Astrocyte (in vitro differentiated cells and primary cell): ENCODE measurements at regions not wholly inside any gene's neighbourhood (a gene's known extent, or its start where the extent isn't known, plus 50 kb on each side); places are given as distances from the start of the nearest gene placed in this dataset.
A peak's percentile ranks its signal among the peaks of the same experiment; 100 is the strongest.

Experiments used
- DNase-seq: peaks from one replicate; pipeline ENCODE4 v3.0.0-alpha.2; 2010; ENCODE audit warnings: low read depth
- FAIRE-seq: peaks from 2 replicates; lab custom pipeline; 2011; peaks lifted over from hg19 to GRCh38; lab: Jason Lieb, UNC
- H2AFZ ChIP-seq: 2 replicates; pipeline ENCODE4 v1.6.0; 2012; ENCODE audit warnings: low read depth, low read length, inconsistent platforms
- H3K27ac ChIP-seq: 2 replicates; pipeline ENCODE4 v1.5.1; 2011; ENCODE audit warnings: low read depth, low read length, inconsistent platforms
- H3K27me3 ChIP-seq: 2 replicates; pipeline ENCODE4 v1.6.0; 2011; ENCODE audit warnings: low read length, inconsistent platforms; ENCODE audit not compliant: insufficient read depth
- H3K36me3 ChIP-seq: 2 replicates; pipeline ENCODE4 v1.5.1; 2011; ENCODE audit warnings: low read length, inconsistent platforms; ENCODE audit not compliant: insufficient read depth
- H3K4me1 ChIP-seq: 2 replicates; pipeline ENCODE4 v1.5.1; 2011; ENCODE audit warnings: low read length, inconsistent platforms; ENCODE audit not compliant: insufficient read depth
- H3K4me2 ChIP-seq: 2 replicates; pipeline ENCODE4 v1.6.0; 2012; ENCODE audit warnings: low read length, inconsistent platforms
- H3K4me3 ChIP-seq: 2 replicates; pipeline ENCODE4 v1.5.1; 2011; ENCODE audit warnings: low read depth, mild to moderate bottlenecking, low read length, inconsistent platforms; ENCODE audit not compliant: insufficient read depth
- H3K79me2 ChIP-seq: 2 replicates; pipeline ENCODE4 v1.6.0; 2012; ENCODE audit warnings: mild to moderate bottlenecking, low read length, inconsistent platforms; ENCODE audit not compliant: insufficient read depth
- H3K9ac ChIP-seq: 2 replicates; pipeline ENCODE4 v1.6.0; 2012; ENCODE audit warnings: mild to moderate bottlenecking, low read length, inconsistent platforms
- H3K9me3 ChIP-seq: 2 replicates; pipeline ENCODE4 v1.5.1; 2012; ENCODE audit warnings: low read depth, mild to moderate bottlenecking, low read length, inconsistent platforms; ENCODE audit not compliant: insufficient read depth
- H4K20me1 ChIP-seq: 2 replicates; pipeline ENCODE4 v1.6.0; 2012; ENCODE audit warnings: low read length, inconsistent platforms; ENCODE audit not compliant: insufficient read depth
- H3K27ac Mint-ChIP-seq: one replicate; pipeline ENCODE4 v1.8.0; 2021; ENCODE audit warnings: mild to moderate bottlenecking, mixed read lengths; ENCODE audit not compliant: unreplicated experiment
- H3K27me3 Mint-ChIP-seq: one replicate; pipeline ENCODE4 v1.8.0; 2021; ENCODE audit warnings: low read depth, mixed read lengths; ENCODE audit not compliant: unreplicated experiment
- H3K36me3 Mint-ChIP-seq: one replicate; pipeline ENCODE4 v1.8.0; 2021; ENCODE audit warnings: low read depth, mixed read lengths; ENCODE audit not compliant: unreplicated experiment
- H3K4me1 Mint-ChIP-seq: one replicate; pipeline ENCODE4 v1.8.0; 2021; ENCODE audit warnings: low read depth, mixed read lengths; ENCODE audit not compliant: unreplicated experiment
- H3K4me3 Mint-ChIP-seq: one replicate; pipeline ENCODE4 v1.8.0; 2021; ENCODE audit warnings: mild to moderate bottlenecking, moderate library complexity, mixed read lengths; ENCODE audit not compliant: unreplicated experiment
- H3K9me3 Mint-ChIP-seq: one replicate; pipeline ENCODE4 v1.8.0; 2021; ENCODE audit warnings: mild to moderate bottlenecking, mixed read lengths; ENCODE audit not compliant: unreplicated experiment
- EZH2 ChIP-seq: IDR thresholded peaks from 2 replicates; pipeline ENCODE4 v1.6.1; 2012; ENCODE audit warnings: mild to moderate bottlenecking, low read length, inconsistent platforms; ENCODE audit not compliant: insufficient read depth
- TF ChIP-seq, protein P1 (sequence below): IDR thresholded peaks from 2 replicates; pipeline ENCODE4 v1.5.1; 2011; ENCODE audit warnings: low read depth, mild to moderate bottlenecking, inconsistent platforms, low read length, moderate library complexity; ENCODE audit not compliant: insufficient read depth

DNA sequence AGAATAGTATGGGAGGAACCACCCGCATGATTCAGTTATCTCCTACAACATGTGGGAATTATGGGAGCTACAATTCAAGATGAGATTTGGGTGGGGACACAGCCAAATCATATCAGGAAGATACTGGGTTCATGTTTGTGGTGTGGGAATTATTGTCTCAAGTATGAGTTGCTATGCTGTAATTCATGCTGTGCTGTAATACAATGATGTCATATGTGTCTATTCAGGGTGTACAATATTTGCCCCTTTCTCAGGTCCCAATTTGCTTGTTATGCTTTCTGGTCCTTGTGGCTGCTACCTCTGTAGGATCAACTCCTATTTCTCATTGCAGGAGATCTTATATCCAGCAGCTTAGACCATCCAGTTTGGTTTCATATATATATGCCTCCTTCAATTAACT is 52.2 kb upstream of the ARHGAP20 start:
- FAIRE-seq (no peak), DNase-seq (no peak)
- Histone ChIP-seq H3K4me1 (peaks cover 15% of the 10 kb centered on the region), H3K36me3 (no peaks in the 10 kb centered on the region), H3K4me2 (no peak overlapping the region), H4K20me1 (no peaks in the 10 kb centered on the region), H2AFZ (no peak overlapping the region), H3K9ac (no peak overlapping the region), H3K9me3 (no peaks in the 10 kb centered on the region), H3K27ac (no peak overlapping the region), H3K79me2 (no peaks in the 10 kb centered on the region), H3K4me3 (no peak overlapping the region), H3K27me3 (no peaks in the 10 kb centered on the region)
- H3K36me3 Mint-ChIP-seq: no peaks in the 10 kb centered on the region
- no peaks in the 10 kb centered on the region for H3K9me3 Mint-ChIP-seq
- H3K27me3 Mint-ChIP-seq: peaks cover 3% of the 10 kb centered on the region
- no peak overlapping the region for H3K27ac Mint-ChIP-seq
- no peak overlapping the region for H3K4me3 Mint-ChIP-seq
- H3K4me1 Mint-ChIP-seq: peaks cover 5% of the 10 kb centered on the region
- TF ChIP-seq, protein P1, sequence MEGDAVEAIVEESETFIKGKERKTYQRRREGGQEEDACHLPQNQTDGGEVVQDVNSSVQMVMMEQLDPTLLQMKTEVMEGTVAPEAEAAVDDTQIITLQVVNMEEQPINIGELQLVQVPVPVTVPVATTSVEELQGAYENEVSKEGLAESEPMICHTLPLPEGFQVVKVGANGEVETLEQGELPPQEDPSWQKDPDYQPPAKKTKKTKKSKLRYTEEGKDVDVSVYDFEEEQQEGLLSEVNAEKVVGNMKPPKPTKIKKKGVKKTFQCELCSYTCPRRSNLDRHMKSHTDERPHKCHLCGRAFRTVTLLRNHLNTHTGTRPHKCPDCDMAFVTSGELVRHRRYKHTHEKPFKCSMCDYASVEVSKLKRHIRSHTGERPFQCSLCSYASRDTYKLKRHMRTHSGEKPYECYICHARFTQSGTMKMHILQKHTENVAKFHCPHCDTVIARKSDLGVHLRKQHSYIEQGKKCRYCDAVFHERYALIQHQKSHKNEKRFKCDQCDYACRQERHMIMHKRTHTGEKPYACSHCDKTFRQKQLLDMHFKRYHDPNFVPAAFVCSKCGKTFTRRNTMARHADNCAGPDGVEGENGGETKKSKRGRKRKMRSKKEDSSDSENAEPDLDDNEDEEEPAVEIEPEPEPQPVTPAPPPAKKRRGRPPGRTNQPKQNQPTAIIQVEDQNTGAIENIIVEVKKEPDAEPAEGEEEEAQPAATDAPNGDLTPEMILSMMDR: no peak
- no peak for TF ChIP-seq EZH2

DNA sequence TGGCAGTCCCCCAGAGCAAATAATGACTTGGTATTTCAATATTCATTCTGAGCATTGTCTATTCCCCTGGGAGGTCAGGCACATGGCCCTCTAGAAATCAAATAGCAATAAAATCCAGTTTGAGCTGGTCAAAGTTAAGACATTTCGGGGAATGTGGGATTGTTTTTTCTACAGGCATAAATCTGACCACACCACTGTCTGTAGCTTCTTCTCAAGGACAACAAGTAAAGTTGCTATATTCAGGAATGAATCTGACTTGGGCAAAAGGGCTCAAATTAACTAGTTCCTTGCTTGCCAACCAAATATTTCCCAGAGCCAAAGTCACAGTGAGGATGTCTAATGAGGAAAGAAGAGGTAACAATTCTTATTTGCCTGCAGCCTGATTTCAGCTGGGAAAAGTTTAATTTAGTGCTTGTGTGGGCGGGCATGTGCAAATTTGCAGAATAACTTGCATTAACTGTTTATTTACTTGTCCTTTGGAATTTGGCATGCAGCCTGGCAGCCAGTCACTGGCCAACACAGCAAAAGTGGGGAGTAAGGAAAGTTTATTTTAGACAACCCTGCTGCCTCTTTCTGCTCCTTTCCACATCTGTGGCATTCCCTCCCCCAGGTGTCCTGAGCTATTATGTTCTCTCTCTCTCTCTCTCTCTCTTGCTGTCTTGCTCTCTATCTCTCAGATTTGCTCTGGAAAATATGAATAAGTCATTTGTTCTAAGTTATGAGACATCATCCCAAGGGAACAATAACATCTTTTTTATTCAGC is 51.2 kb upstream of the ARHGAP20 start:
- no peaks in the 10 kb centered on the region for H3K36me3 Mint-ChIP-seq
- H3K27ac Mint-ChIP-seq: no peak overlapping the region

More for the DNA sequence above, 51.2 kb upstream of the ARHGAP20 start:
- Histone ChIP-seq H2AFZ (no peak overlapping the region), H3K9ac (no peak overlapping the region), H3K79me2 (no peaks in the 10 kb centered on the region), H3K36me3 (no peaks in the 10 kb centered on the region), H3K27ac (no peak overlapping the region), H3K27me3 (no peaks in the 10 kb centered on the region), H3K9me3 (no peaks in the 10 kb centered on the region), H3K4me1 (peaks cover 15% of the 10 kb centered on the region), H4K20me1 (no peaks in the 10 kb centered on the region), H3K4me2 (peak overlapping the region; percentile 51), H3K4me3 (no peak overlapping the region)
- H3K4me1 Mint-ChIP-seq: peaks cover 5% of the 10 kb centered on the region
- no peaks in the 10 kb centered on the region for H3K9me3 Mint-ChIP-seq
- peak; percentile 72 for DNase-seq
- no peak overlapping the region for H3K4me3 Mint-ChIP-seq
- no peak for FAIRE-seq
- TF ChIP-seq, protein P1: no peak
- TF ChIP-seq EZH2: no peak
- H3K27me3 Mint-ChIP-seq: peaks cover 3% of the 10 kb centered on the region
